Endothelial cell of umbilical vein (primary cell): ENCODE measurements at regions not wholly inside any gene's neighbourhood (a gene's known extent, or its start where the extent isn't known, plus 50 kb on each side); places are given as distances from the start of the nearest gene placed in this dataset.

Experiments
- BruUV-seq: library from RNA; stranded (reverse); fragments of 400-500 nt; replicated peaks from 2 replicates; lab custom pipeline; 2021; lab: Mats Ljungman, UMichigan
- CTCF ChIA-PET: fragments of 300-600, 350-600 bp; sonication (Branson Sonifier 250); formaldehyde crosslinking; loops from one replicate; lab custom pipeline; 2021; ENCODE audit warnings: antibody characterized with exemption, inconsistent platforms; lab: Charles Lee
- POLR2A ChIA-PET: fragments of 300-600, 350-600 bp; sonication (Branson Sonifier 250); formaldehyde crosslinking; loops from one replicate; lab custom pipeline; 2021; ENCODE audit warnings: antibody characterized with exemption, inconsistent platforms; lab: Charles Lee
- DNase-seq: peaks from one replicate; pipeline ENCODE4 v3.0.0-alpha.2; 2011; ENCODE audit warnings: low read depth, low spot score
- FAIRE-seq: peaks from 2 replicates; lab custom pipeline; 2011; peaks lifted over from hg19 to GRCh38; lab: Jason Lieb, UNC
- H2AFZ ChIP-seq: 2 replicates; pipeline ENCODE4 v1.6.0; 2012; ENCODE audit warnings: low read depth, low read length, control low read depth, inconsistent platforms
- H3K27ac ChIP-seq: 2 replicates; pipeline ENCODE4 v1.5.1; 2011; ENCODE audit warnings: low read depth, mild to moderate bottlenecking, control low read depth, low read length, moderate library complexity; ENCODE audit not compliant: insufficient read depth
- H3K27me3 ChIP-seq, 2 experiments: 2 replicates each; pipeline versions ENCODE4 v1.6.0 to v1.6.1; 2011; ENCODE audit warnings: low read length in 2 of 2, mixed read lengths in 1 of 2; ENCODE audit not compliant: control insufficient read depth in 2 of 2, insufficient read depth in 2 of 2
- H3K36me3 ChIP-seq, 2 experiments: 2 replicates in 1 of 2; 3 replicates in 1 of 2; pipeline ENCODE4 v1.5.1; 2011; ENCODE audit warnings: low read length in 2 of 2, mild to moderate bottlenecking in 1 of 2, moderate library complexity in 1 of 2; ENCODE audit not compliant: control insufficient read depth in 2 of 2, insufficient read depth in 2 of 2; ENCODE audit errors: extremely low read depth in 1 of 2
- H3K4me1 ChIP-seq: 3 replicates; pipeline ENCODE4 v1.5.1; 2011; ENCODE audit warnings: mild to moderate bottlenecking, low read length; ENCODE audit not compliant: control insufficient read depth, insufficient read depth; ENCODE audit errors: extremely low read depth
- H3K4me2 ChIP-seq: 2 replicates; pipeline ENCODE4 v1.6.1; 2011; ENCODE audit warnings: low read length, control low read depth, mixed read lengths; ENCODE audit not compliant: insufficient read depth
- H3K4me3 ChIP-seq, 3 experiments: fragments of 200-600 bp in 1 of 3; sonication (generic), shearing (Covaris generic) in 1 of 3; replicated peaks in 1 of 3; 2 replicates each; pipeline ENCODE4 v1.5.1; 2011 to 2016; ENCODE audit warnings: control low read depth in 3 of 3, low read length in 3 of 3, mild to moderate bottlenecking in 2 of 3, inconsistent platforms in 1 of 3, low read depth in 1 of 3, moderate library complexity in 1 of 3; ENCODE audit not compliant: insufficient read depth in 1 of 3
- H3K79me2 ChIP-seq: 2 replicates; pipeline ENCODE4 v1.6.0; 2012; ENCODE audit warnings: low read length, inconsistent platforms; ENCODE audit not compliant: control insufficient read depth, insufficient read depth
- H3K9ac ChIP-seq: replicated peaks from 2 replicates; pipeline ENCODE3; 2011; ENCODE audit warnings: low read length, control low read depth; ENCODE audit not compliant: insufficient read depth; ENCODE audit errors: extremely low read depth
- H3K9me1 ChIP-seq: replicated peaks from 3 replicates; pipeline ENCODE4 v1.6.0; 2011; ENCODE audit warnings: mild to moderate bottlenecking, low read length; ENCODE audit not compliant: control insufficient read depth, insufficient read depth; ENCODE audit errors: extremely low read depth
- H3K9me3 ChIP-seq: replicated peaks from 2 replicates; pipeline ENCODE4 v1.5.1; 2012; ENCODE audit warnings: low read length, inconsistent platforms; ENCODE audit not compliant: control insufficient read depth, insufficient read depth
- H4K20me1 ChIP-seq: replicated peaks from 2 replicates; pipeline ENCODE3; 2011; ENCODE audit warnings: mild to moderate bottlenecking, low read length; ENCODE audit not compliant: control insufficient read depth, insufficient read depth; ENCODE audit errors: extremely low read depth
- EZH2 ChIP-seq: IDR thresholded peaks from 2 replicates; pipeline ENCODE4 v1.6.1; 2012; ENCODE audit warnings: borderline replicate concordance, low read depth, mild to moderate bottlenecking, moderate library complexity, low read length, inconsistent platforms; ENCODE audit not compliant: severe bottlenecking
- FOS ChIP-seq: IDR thresholded peaks from 2 replicates; pipeline ENCODE4 v1.6.1; 2011; ENCODE audit warnings: mild to moderate bottlenecking, low read length, moderate library complexity, borderline replicate concordance; ENCODE audit not compliant: insufficient read depth
- GATA2 ChIP-seq: IDR thresholded peaks from 2 replicates; pipeline ENCODE4 v1.7.0; 2011; ENCODE audit warnings: low read depth, mild to moderate bottlenecking, moderate library complexity, mixed read lengths, low read length; ENCODE audit not compliant: insufficient read length, insufficient read depth
- JUN ChIP-seq: IDR thresholded peaks from 2 replicates; pipeline ENCODE4 v1.6.1; 2011; ENCODE audit warnings: borderline replicate concordance, low read depth; ENCODE audit not compliant: insufficient read length, insufficient read depth
- MYC ChIP-seq: IDR thresholded peaks from one replicate; pipeline ENCODE4 v1.6.1; 2011; ENCODE audit warnings: mild to moderate bottlenecking, low read depth, low read length
- POLR2A ChIP-seq: IDR thresholded peaks from 2 replicates; pipeline ENCODE4 v1.6.1; 2012; ENCODE audit warnings: low read depth, mild to moderate bottlenecking, control low read depth, low read length
- POLR2AphosphoS5 ChIP-seq: IDR thresholded peaks from 2 replicates; pipeline ENCODE4 v1.6.1; 2012; ENCODE audit warnings: low read depth, mild to moderate bottlenecking, control low read depth, low read length, moderate library complexity; ENCODE audit not compliant: insufficient read depth
- dilution Hi-C: fragments of 300-500 bp; cut with MboI; formaldehyde crosslinking; loops from one replicate; pipeline ENCODE4 v1.15.0; 2019; ENCODE audit warnings: low sequenced_read_pairs; ENCODE audit not compliant: extremely low pct_ligation_motif_present
- intact Hi-C: fragments of 100-400 bp; cut with micrococcal nuclease; formaldehyde crosslinking; loops from one replicate; pipeline ENCODE4 v1.10.0; 2022
- TF ChIP-seq, protein P1 (sequence below): IDR thresholded peaks from 2 replicates; pipeline ENCODE4 v1.6.1; 2011; ENCODE audit not compliant: insufficient read depth, insufficient read length
- TF ChIP-seq, protein P2 (sequence below), 2 donors: IDR thresholded peaks; 1 replicate in 1 of 2; 2 replicates in 1 of 2; pipeline ENCODE4 v1.5.1; 2011; ENCODE audit warnings: low read length in 2 of 2, mild to moderate bottlenecking in 2 of 2, moderate library complexity in 2 of 2, control low read depth in 1 of 2, inconsistent platforms in 1 of 2, low read depth in 1 of 2; ENCODE audit not compliant: insufficient read depth in 1 of 2; ENCODE audit errors: extremely low read depth in 1 of 2

GRCh38 chr2:19749507-19749836 is 152.3 kb downstream of the TTC32 start:
- TF ChIP-seq, protein P1, sequence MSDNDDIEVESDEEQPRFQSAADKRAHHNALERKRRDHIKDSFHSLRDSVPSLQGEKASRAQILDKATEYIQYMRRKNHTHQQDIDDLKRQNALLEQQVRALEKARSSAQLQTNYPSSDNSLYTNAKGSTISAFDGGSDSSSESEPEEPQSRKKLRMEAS, result no peak
- TF ChIP-seq FOS (no peak), EZH2 (no peak), POLR2AphosphoS5 (no peak), MYC (no peak), JUN (no peak), GATA2 (no peak), POLR2A (no peak)
- TF ChIP-seq, protein P2, sequence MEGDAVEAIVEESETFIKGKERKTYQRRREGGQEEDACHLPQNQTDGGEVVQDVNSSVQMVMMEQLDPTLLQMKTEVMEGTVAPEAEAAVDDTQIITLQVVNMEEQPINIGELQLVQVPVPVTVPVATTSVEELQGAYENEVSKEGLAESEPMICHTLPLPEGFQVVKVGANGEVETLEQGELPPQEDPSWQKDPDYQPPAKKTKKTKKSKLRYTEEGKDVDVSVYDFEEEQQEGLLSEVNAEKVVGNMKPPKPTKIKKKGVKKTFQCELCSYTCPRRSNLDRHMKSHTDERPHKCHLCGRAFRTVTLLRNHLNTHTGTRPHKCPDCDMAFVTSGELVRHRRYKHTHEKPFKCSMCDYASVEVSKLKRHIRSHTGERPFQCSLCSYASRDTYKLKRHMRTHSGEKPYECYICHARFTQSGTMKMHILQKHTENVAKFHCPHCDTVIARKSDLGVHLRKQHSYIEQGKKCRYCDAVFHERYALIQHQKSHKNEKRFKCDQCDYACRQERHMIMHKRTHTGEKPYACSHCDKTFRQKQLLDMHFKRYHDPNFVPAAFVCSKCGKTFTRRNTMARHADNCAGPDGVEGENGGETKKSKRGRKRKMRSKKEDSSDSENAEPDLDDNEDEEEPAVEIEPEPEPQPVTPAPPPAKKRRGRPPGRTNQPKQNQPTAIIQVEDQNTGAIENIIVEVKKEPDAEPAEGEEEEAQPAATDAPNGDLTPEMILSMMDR (IDR thresholded peaks at IDR 0.05; ENCODE audit: extremely low read depth in 1 of 2, insufficient read depth in 1 of 2, low read depth in 1 of 2, low read length in 2 of 2), result no peak
- no TSS peak for BruUV-seq
- ChIA-PET POLR2A (no interaction called here), CTCF (no interaction called here)
- no peaks in the 10 kb centered on the region for H4K20me1 ChIP-seq
- H3K4me2 ChIP-seq, result no peak overlapping the region
- H3K27me3 ChIP-seq, result peaks cover 0 to 2% of the 10 kb centered on the region in 2 experiments
- H3K4me1 ChIP-seq, result no peaks in the 10 kb centered on the region
- no peaks in the 10 kb centered on the region for H3K79me2 ChIP-seq
- dilution Hi-C loops (no loop called here), intact Hi-C loops (loop anchor here (10.0 kb wide), 1 partner anchor 175 kb away; no protein-coding TSS in a partner anchor)
- H3K4me3 ChIP-seq, result no peak overlapping the region
- H3K9me3 ChIP-seq, result no peaks in the 10 kb centered on the region
- no peak for FAIRE-seq
- H3K9me1 ChIP-seq, result no peaks in the 10 kb centered on the region
- H3K36me3 ChIP-seq, result no peaks in the 10 kb centered on the region
- no peak overlapping the region for H2AFZ ChIP-seq
- DNase-seq, result no peak
- no peak overlapping the region for H3K9ac ChIP-seq
- no peak overlapping the region for H3K27ac ChIP-seq
